ENCODE measurements at regions not wholly inside any gene's neighbourhood (a gene's known extent, or its start where the extent isn't known, plus 50 kb on each side); places are given as distances from the start of the nearest gene placed in this dataset.

GRCh38 chr1:80171631-80172030 lies 1165.1 kb upstream of the ADGRL4 start:
- DNase-seq (ENCODE audit: extremely low read depth, low read depth), result no peak
- no peak for TF ChIP-seq CTCF (IDR thresholded peaks at IDR 0.05; ENCODE audit: low read depth, low read length, missing control alignments)
- no peak overlapping the region for H3K4me3 ChIP-seq (replicated peaks; ENCODE audit: low read depth, low read length)

DNA sequence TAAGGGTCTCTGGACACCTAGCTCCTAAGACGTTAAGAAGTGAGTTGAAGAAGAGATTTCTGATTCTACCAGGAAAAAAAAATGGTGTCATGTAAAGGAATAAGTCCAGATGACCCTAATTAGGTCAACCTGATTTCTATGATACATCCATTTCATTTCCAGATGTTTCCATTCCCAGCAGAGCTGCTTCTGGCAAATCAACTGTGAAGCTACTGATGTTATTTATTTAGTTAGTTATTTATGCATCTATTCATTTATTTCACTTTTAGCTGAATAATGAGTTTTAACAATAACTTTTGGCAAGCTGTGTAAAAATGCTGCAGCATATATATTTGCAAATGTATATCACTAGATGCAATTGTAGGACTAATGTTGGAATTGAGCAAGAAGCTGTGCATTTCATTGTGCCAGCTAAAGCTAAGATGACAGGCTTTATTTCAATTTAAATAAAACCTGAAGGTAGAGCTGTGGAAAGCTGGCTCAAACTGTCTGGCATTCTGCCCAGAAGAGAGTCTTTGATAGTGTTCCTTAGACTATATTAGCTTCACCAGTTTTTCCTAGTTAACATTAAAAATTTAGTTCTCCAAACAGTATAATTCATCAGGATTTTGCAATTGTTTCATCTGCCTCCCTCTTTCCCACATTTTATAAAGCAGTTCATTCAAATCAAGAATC lies 1164.4 kb upstream of the ADGRL4 start:
- H3K4me3 ChIP-seq (replicated peaks; ENCODE audit: low read depth, low read length), result no peak overlapping the region
- no peak for TF ChIP-seq CTCF (IDR thresholded peaks at IDR 0.05; ENCODE audit: low read depth, low read length, missing control alignments)
- no peak for DNase-seq (ENCODE audit: extremely low read depth, low read depth)

DNA sequence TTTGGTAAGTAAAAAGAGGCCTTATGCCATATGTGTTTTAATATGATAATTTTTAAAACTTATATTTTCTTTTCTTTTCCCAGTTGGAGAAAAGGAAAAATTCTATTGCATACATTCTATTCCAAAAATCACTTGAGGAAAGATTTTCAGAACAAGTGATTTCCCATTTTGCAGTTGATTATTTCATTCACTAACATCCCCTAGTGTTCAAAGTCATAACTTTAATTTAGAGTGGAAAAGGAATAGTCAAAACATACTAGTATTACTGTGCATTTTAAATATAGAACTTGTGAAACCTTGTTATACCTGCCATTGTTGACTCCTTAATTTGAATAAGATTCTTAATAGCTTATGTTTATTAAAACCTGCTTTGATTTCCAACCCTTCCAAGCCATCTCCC lies 1157.6 kb upstream of the ADGRL4 start:
- TF ChIP-seq CTCF (IDR thresholded peaks at IDR 0.05; ENCODE audit: low read depth, low read length, missing control alignments), result no peak
- no peak for DNase-seq (ENCODE audit: extremely low read depth, low read depth)
- H3K4me3 ChIP-seq (replicated peaks; ENCODE audit: low read depth, low read length), result no peak overlapping the region

DNA sequence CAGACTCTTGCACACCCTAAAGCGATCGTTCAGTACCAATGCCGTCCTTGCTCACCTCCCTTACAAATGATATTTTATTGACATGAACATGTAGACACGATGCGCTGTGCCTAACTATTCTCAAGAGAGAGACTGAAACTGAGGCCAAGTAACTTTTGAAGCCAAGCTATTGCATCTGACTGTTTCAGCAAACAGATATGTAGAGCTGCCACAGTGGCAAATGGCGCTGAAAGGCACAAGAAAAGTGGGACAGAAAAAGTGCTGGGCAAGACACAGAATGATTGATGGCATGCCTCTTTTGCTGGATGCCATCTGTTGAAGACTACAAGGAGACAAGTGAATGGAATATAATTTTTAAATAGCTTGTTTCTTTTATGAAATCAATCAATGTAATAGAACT lies 1157.2 kb upstream of the ADGRL4 start:
- no peak for DNase-seq (ENCODE audit: extremely low read depth, low read depth)
- no peak overlapping the region for H3K4me3 ChIP-seq (replicated peaks; ENCODE audit: low read depth, low read length)
- no peak for TF ChIP-seq CTCF (IDR thresholded peaks at IDR 0.05; ENCODE audit: low read depth, low read length, missing control alignments)

DNA sequence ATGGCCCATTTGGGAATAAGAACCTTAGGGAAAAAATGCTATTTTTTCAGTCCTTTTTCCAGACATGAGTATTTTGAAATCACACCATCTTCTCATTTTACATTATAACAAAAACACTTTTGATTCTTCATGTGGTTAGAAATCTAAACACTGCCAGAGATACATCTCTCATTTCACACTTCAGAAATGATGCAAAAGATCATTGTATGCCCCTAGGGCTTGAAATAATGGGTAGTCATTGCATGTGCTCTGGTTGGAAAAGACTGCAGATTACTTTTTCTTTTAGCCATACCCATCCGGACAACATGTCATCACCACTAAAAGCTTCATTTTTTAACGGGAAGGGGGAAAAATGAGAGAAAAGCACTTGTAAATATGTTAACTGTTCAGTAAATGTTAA lies 1152.2 kb upstream of the ADGRL4 start:
- no peak for TF ChIP-seq CTCF (IDR thresholded peaks at IDR 0.05; ENCODE audit: low read depth, low read length, missing control alignments)
- DNase-seq (ENCODE audit: extremely low read depth, low read depth), result no peak
- H3K4me3 ChIP-seq (replicated peaks; ENCODE audit: low read depth, low read length), result no peak overlapping the region

- TF ChIP-seq CTCF (IDR thresholded peaks at IDR 0.05; ENCODE audit: low read depth, low read length, missing control alignments), result no peak
- no peak overlapping the region for H3K4me3 ChIP-seq (replicated peaks; ENCODE audit: low read depth, low read length)
- no peak for DNase-seq (ENCODE audit: extremely low read depth, low read depth)
Observed at GRCh38 chr1:80158266-80158665, 1151.7 kb upstream of the ADGRL4 start.

DNA sequence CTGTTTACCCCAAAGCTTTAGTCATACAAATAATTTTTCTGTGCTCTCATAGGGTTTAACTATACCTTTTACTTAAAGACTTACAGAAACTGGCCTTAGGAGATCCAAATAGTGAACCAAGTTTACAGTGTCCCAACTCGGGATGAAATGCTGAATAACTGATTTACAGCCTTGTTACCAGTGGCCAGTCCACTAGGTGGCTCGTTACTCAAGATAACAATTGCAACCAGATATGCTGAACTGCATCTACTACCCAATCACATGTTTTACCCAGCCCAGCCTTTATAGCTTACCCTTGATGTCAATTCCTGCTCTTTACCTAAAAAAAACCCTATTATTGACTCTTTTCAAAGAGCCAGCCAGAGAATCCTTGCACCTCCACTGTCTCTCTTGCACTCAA lies 1148.8 kb upstream of the ADGRL4 start:
- TF ChIP-seq CTCF (IDR thresholded peaks at IDR 0.05; ENCODE audit: low read depth, low read length, missing control alignments), result no peak
- no peak for DNase-seq (ENCODE audit: extremely low read depth, low read depth)
- H3K4me3 ChIP-seq (replicated peaks; ENCODE audit: low read depth, low read length), result no peak overlapping the region
